Medulla oblongata (tissue), 1 donor: ENCODE measurements at regions not wholly inside any gene's neighbourhood (a gene's known extent, or its start where the extent isn't known, plus 50 kb on each side); places are given as distances from the start of the nearest gene placed in this dataset.
A peak's percentile ranks its signal among the peaks of the same experiment; 100 is the strongest.
"Not testable (repeated sequence)": the region's sequence is repeated elsewhere in the genome, so short reads cannot be mapped to it uniquely, and the experiment has no call there.

ENCODE experiments used
- DNase-seq: peaks from one replicate; pipeline ENCODE4 v3.0.0-alpha.2; 2015; ENCODE audit errors: extremely low spot score

DNA sequence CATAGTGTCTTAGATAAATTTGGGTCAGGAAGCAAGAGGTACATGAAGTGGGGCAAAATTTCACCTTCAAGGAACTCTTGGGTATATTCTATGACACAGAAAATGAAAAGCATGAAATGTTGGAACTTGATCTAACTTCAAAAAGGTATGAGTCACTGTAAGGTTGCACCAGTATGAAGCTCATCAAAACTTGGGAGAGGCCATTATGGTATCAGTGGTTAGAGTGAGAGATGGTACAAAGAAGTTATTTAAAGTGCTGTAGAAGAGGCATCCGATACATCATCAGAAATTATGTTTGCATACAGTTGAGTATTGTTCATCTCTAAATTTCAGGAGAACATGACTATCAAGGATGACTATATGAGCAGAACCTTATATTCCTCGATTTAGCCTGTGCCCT is 302.9 kb upstream of the SUCLG2 start:
- no peak for DNase-seq

DNA sequence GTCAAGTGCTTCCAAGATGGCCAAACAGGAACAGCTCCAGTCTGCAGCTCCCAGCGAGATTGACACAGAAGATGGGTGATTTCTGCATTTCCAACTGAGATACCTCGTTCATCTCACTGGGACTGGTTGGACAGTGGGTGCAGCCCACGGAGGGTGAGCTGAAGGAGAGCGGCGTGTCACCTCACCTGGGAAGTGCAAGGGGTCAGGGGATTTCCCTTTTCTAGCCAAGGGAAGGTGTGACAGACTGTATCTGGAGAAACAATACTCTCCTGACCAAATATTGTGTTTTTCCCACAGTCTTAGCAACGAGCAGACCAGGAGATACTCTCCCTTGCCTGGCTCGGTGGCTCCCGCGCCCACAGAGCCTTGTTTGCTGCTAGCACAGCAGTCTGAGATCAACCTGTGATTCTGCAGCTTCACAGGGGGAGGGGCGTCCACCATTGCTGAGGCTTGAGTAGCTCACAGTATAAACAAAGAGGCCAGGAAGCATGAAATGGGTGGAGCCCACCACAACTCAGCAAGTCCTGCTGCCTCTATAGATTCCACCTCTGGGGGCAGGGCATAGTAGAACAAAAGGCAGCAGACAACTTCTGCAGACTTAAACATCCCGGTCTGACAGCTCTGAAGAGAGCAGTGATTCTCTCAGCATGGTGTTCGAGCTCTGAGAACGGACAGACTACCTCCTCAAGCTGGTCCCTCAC is 293.5 kb upstream of the SUCLG2 start:
- DNase-seq, result no peak

DNA sequence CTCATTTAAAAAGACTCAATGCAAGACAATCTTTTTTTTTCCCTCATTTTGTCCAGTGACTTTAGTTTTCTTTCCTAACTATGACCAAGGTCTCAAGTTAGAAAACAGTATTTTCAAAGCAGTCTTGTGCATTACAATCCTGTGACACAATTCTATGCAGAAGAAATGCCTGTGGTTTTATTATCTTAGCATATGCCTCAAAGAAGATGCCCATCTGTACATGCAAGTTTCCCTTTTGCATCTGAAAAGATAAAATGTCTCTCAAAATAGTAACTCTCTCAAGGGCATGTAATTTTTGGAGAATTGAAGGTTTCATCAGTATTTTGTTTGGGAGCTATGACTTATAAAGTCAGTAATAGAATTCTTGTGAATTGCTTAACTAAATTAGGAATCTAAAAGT is 292.0 kb upstream of the SUCLG2 start:
- DNase-seq, result no peak

DNA sequence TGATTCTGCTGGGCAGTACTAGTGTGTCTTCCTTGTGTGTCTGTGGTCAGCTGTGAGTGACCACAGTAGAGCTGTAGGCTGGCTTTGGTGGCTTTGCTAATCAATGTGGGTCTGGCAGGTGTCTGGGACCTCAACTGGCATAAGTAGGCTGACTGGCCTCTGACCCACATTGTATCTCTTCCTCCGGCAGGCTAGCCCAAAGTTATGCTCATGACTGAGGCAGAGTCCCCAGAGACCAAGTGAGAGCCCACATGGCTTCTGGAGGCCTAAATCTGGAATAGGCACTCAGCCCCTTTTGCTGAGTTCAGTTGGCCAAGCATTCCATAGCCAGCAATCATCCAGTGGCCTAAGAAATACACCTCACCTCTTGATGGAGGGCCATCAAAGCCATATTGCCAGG is 289.1 kb upstream of the SUCLG2 start:
- DNase-seq, result no peak

DNA sequence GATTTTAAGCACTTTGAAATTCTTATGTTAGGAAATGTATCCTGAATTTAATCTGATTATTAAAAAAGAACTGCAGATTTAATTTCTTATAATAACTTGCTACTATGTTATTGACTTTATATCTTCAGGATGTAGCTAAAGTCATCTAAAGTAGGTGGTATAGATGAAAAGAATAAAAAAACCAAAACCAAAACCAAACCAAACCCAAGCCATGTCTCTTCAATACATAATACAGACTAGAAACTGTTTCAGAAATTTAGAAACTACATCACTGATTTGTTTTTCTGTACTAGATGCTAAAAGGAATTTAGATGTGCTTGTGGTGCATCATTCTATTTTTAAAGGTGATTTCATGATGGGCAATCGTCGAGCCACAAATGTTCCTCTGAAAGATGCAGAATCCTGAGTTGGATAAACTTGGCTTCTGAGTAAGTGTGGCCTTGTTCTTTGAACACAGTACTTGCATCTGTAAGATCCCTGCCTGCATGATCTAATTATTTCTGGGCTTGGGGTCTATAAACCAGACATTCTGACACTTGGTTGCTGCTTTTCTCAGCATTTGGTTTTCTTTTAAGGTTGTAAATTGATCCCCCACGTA is 287.1 kb upstream of the SUCLG2 start:
- no peak for DNase-seq

DNA sequence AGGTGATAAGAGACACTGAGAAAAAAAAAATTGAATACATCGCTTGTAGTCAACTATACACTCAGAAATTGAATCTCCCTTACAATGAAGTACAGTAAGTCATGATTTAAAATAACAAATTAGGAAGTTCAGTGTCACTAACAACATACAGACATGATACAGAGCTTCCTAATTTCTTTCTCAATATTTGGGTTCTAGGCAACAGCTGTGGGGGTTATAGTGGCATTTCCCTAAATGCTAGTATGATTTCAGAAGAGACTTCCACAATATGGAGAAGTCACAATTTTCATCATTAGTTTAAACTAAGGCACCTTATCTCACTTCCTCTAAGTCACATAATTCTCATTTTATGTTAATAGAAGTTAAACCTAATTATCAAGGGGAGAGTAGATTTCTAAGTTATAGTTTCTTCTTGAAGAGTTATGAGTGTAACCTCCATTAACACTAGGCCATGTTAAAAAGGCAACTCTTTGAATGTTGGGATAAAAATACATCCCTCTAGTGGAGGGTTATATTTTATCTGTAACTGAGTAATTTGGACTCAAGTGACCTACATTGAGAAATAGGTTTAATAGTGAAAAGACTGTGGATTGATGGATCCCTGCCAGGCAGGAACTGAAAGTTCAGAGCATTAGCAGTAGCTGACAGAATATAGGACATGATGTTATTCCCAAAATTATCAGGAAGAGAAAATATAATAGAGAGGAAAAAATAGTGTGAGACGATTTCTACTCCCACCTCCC is 286.0 kb upstream of the SUCLG2 start:
- DNase-seq, result peak; percentile 6

DNA sequence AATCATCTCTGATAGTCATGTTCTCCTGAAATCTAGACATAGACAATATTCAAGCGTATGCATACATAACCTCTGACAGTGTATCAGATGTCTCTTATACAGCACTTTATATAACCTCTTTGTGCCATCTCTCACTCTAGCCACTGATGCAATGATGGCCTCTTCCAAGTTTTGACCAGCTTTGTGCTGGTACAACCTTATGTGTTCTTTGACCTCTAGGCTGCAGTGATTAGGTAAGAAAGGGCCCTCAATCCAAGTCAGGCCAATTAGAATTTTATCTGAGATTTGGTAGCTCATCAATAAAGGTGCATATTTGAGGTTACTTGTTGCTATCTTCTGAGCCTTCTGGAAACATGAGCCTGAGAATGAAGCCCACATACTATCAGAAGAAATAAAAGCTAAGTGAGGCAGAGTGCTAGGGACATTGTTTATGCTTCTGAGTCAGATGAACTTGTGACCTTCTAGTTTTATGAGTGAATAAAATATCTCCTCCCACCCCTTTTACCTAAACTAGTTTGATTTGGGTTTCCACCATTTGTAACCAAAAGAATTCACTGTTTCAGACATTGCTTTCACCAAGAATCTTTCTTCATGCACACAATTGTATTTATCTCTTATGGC is 283.2 kb upstream of the SUCLG2 start:
- no peak for DNase-seq

DNA sequence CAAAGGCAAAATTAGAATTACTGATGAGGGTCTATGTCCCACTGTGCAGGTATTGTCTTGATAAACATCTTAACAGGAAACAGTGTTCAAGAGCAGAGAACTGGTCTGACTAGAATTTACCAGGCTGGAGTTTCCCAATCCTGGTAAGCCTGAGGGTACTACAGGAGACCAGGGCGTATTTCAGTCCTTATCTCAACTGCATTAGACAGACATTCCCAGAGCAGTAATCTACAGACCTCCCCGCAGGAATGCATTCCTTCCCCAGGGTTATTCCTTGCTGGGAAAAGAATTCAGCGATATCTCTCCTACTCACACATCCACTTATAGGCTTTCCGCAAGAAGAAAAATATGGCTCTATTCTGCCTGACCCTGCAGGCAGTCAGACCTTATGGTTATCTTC is 276.0 kb upstream of the SUCLG2 start:
- DNase-seq, result not testable (repeated sequence)

DNA sequence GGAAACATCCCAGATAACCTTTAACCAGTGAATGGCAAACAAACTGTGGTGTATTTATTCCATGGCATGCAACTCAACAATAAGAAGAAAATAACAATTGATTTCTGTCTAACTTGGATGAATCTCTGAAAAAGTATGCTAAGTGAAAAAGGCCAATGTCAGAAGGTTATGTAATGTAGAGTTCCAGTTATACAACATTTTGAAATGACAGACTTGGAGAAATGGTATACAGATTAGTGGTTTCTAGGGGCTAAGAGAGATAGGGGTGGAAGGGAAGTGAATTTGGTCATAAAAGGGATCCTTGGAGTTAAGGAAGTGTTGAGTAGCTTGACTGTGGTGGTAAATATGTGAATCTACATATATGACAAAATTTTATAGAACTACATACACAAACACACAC is 269.4 kb upstream of the SUCLG2 start:
- no peak for DNase-seq

DNA sequence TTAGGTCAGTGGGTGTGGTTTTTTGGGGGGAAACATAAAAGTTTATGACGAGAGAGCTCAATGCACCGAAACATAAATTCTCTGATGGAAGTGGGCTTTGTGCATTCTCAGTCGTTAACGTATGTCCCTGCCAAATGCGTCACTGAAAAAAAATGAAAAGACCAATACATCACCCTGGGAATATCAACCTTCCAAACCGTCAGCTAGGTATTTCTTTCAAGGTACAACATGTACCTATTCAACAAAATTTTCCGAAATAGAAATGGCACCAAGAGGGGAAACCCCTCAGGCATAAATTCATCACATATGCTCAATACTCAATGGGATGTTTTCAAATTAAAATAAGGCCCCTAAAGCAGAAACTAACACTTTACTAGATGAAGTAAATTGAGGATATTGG is 266.6 kb upstream of the SUCLG2 start:
- no peak for DNase-seq

DNA sequence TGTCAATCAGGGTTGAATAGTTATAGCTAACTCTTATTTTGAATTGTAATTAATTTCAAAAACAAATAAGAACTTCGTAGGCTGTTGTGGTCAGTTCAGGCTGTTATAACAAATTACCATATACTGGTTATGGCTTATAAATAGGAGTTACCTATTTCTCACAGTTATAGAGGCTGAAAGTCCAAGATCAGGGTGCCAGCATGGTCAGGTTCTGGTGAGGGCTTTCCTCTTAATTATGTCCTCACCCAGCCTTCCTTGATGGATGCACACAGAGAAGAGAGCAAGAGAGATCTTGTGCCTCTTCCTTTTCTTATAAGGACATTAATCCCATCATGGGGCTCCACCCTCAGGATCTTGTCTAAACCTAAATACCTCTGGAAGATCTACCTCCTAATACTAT is 265.9 kb upstream of the SUCLG2 start:
- DNase-seq, result no peak

DNA sequence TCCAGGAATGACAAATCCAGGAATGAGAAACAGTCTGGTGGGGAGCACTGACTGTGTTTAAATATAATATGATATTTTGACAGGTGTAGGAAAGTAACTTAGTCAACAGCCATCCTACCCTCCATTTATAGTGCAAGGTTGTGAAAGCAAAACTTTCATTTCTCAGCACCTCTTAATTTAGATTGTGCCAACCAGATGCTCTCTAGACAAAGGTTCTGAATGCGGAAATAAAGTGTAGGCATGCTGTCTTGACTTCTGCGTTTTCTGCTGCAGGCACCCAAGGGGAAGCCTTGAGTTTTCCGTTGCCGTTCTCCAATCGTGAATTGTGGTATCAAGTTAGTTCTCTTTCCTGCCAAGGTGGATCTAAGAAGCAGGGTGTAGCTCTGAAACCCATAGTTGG is 261.9 kb upstream of the SUCLG2 start:
- no peak for DNase-seq

DNA sequence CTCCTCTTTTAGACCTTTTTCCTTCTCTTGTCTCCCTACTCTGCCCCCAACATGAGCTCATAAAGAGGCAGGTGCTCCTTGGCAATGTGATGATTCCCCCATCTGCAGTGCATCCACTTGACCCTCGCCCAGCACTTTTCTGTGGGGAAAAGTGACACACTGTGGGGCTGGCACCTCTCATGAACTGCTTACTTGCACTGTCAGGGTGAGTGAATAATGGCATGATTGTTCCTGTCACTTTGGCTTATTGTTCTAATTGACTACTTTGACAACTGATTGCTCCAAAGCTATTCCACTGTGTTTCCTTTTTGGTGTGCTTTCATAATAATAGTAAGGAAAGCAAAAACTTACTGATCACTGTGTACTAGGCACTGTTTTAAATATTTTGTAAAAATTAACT is 253.3 kb upstream of the SUCLG2 start:
- no peak for DNase-seq

DNA sequence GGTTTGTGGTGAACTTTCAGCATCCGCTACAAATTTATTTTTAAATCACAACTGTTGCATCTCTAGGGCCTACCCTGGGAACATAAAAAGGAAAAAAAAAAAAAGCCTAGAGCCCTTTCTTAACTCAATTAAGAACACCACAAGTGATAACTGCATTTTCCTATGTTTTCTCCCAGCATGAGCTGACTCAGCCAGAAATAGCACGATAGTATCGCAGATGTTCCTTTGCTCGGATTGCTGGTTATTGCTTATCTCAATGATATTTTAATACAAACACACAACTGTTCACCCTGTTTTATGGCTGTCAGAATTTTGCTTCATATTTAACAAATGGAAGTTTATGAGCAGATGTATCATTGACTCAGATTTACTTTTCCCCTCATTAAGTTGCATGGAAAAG is 251.8 kb upstream of the SUCLG2 start:
- no peak for DNase-seq

DNA sequence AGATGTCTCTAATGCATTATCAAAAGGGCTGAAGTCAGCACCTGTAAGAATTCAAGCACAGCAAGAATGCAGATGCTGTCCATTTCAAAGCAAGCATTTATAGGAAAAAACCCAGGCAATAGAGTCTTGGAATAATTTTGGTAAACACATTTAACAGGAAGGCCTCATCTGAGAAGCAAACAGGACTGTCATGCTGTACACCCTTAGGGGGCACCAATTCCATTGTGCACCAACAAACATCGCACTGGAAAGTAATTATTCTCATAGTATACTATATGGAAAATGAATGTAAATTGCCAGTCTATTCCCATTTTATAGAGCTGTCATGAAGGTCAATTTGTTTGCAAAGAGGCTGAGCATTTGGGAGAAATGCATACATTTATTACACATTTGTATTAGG is 247.3 kb upstream of the SUCLG2 start:
- no peak for DNase-seq

DNA sequence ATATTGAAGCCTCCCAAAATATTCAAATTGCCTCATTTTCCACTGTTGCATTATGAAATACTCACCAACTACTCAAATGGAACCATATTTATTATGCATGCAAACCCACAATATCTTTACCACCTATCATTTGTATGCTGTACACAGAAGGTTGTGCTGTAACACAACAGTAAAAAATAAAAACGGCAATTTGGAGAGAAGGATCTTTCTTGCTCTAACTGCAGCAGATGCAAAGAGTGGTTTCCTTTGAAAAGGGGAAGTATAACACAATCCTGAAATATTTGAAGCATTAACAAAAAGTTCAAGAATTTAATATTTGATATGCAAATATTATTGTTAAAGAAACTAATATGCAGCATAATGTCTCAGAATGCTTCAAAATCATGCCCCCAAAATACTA is 244.5 kb upstream of the SUCLG2 start:
- no peak for DNase-seq

DNA sequence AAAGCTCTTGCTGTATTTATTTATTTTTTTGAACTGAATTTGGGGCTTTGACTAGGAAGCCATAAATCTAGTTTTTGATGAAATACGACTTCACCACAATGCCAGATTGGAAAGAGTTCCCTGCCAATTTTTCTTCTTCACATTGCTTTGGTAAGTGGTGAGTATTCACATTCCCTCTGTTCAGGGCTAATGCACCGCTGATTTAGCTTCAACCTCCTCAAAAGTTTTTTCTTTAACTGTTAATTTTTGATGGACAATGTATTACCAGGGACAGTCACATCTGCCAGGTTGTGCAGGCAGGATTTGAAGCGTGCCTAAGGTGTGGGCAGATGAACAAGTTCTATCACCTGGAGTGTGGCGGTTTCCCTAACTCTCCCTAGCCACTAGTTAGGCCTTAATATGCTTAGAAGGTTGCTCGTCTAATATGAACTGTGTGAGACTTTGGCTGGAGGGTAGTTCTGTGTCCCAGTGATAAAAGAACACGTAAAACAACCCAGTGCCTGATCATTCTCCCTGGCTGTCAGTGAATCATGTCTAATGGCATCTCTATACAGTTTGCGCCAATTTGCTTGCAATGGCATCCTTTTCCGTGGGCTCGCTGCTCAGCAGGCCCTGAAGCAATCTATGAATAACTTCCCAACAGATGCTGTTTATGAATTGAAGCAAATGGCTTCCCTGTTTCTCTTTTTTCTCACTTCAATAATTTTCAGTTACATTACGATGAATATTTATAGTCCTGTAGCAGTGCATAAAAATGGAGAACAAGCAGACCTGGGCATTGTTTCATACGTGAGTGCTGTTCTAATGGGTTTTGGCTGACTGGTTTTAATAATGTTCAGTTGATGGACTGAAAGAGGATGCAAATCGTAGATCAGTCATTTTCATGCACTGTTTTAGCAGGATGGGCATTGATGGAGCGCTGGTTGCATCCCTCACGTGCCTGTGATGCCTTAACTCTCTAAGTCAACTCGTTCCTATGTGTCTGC is 243.2 kb upstream of the SUCLG2 start:
- DNase-seq, result no peak

DNA sequence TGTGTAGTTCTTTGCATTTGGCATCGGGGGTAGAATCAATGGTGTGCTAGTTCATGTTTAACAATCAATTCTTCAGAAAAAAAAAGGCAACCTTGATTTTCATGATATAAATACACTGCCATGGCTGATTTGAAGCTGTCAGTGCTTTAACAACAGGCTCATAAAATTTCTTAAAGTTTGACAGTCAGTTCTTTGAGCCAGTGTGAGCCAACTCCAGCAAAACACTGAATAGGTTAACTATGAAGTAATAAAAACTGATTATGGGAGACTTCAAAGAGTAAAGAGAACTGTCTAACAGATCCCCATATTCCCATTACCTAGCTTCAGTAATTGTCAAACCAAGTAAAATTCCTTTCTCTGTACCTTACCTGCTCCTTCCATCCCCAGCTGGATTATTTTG is 241.7 kb upstream of the SUCLG2 start:
- no peak for DNase-seq

DNA sequence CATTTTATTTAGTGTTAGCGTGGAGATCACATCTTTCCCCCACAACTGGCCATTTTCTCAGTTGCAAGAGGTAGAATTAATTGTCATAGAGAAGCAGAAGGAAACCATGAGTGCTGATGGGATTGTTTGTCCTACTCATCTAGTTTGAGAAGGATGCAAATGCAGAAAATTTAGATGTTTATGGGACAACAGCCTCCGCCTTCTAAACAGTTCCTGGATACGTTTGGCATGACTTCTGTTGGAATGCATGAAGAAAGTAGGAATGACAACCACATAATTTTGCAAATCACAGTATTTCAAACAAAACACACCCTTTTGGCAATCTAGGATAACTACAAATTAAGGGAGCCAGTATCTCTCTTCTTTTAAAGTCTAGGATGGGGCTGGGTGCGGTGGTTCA is 240.1 kb upstream of the SUCLG2 start:
- DNase-seq, result no peak

DNA sequence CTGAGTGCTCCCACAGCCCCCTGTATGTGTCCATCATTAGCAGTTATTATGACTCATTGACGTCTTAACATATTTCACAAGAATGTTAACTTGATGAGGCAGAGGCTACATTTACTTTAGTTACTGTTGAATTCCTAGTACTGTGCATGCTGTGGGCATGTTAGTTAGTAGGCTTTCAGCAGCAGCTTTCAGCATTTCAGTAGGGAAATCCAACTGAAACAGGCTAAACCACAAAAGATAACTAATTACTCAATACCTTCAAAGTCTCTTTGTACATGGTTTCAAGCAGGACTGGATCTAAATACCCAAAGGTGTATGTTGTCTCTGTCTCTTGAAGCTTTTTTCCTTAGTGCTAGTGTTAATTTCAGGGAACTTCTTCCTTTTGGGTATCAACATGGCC is 229.9 kb upstream of the SUCLG2 start:
- no peak for DNase-seq

DNA sequence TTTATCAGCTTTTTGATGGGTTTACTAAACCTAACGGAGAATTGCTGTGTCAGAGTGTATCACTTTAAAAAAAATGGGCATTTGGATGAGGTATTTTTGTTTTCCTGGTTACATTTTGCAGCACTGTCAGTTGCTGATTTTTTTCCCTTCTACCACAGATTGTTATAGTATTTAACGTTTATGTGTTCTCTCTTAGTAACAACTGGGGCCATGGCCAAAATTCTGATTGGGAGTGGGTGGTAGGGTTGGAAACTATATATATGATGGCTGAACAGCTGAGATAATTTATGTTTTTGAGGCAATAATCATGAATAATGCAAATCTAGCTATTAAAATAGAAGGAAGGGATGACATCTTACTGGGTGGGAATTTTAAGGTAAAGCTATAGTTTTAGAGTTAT is 229.4 kb upstream of the SUCLG2 start:
- DNase-seq, result no peak

DNA sequence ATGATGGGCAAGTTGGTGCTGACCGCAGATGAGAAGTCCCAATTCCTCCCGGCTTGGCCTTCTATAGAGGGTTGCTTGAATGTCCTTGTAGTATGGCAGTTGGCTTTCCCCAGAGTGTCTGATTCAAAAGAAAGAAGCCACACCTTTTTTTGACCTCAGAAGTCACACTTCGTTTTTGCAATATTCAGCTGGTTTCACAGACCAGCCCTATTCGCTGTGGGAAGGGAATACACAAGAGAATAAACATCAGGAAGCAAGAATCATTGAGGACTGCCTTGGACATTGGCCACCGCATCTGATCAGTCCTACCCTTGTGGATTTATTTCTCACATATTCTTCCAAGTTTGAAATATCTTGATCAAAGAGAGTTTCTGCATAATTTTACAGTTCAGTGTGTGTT is 228.6 kb upstream of the SUCLG2 start:
- DNase-seq, result no peak
